Uterus (tissue), 3 donors: ENCODE measurements at regions not wholly inside any gene's neighbourhood (a gene's known extent, or its start where the extent isn't known, plus 50 kb on each side); places are given as distances from the start of the nearest gene placed in this dataset.
"Not testable (repeated sequence)": the region's sequence is repeated elsewhere in the genome, so short reads cannot be mapped to it uniquely, and the experiment has no call there.

Experiments
- DNase-seq, 2 donors: peaks; one replicate each; pipeline ENCODE4 v3.0.0-alpha.2; 2019 to 2020
- H3K27ac ChIP-seq, 2 donors: fragments of 200-600 bp; sonication (generic); 1 replicate in 1 of 2; 2 replicates in 1 of 2; pipeline ENCODE4 v1.5.1; 2016 to 2018
- H3K27me3 ChIP-seq, 2 donors: fragments of 200-600 bp; sonication (generic); one replicate each; pipeline ENCODE4 v1.5.1; 2018 to 2019; ENCODE audit warnings: control low read depth in 1 of 2
- H3K36me3 ChIP-seq, 2 donors: fragments of 200-600 bp; sonication (generic); one replicate each; pipeline ENCODE4 v1.5.1; 2019; ENCODE audit warnings: control low read depth in 1 of 2
- H3K4me1 ChIP-seq, 2 donors: fragments of 200-600 bp; sonication (generic); one replicate each; pipeline ENCODE4 v1.5.1; 2018 to 2019; ENCODE audit warnings: control low read depth in 1 of 2
- H3K4me3 ChIP-seq, 2 donors: fragments of 200-600 bp; sonication (generic); 1 replicate in 1 of 2; 2 replicates in 1 of 2; pipeline ENCODE4 v1.5.1; 2018 to 2019; ENCODE audit warnings: mild to moderate bottlenecking in 1 of 2
- H3K9me3 ChIP-seq, 2 donors: fragments of 200-600 bp; sonication (generic); one replicate each; pipeline ENCODE4 v1.5.1; 2019; ENCODE audit warnings: control low read depth in 1 of 2
- POLR2A ChIP-seq, 2 donors: fragments of 450-650 bp; IDR thresholded peaks; one replicate each; pipeline ENCODE4 v1.6.1; 2016; ENCODE audit warnings: antibody characterized with exemption in 2 of 2, mild to moderate bottlenecking in 1 of 2, moderate library complexity in 1 of 2
- intact Hi-C: fragments of 100-400 bp; cut with DNase I; formaldehyde crosslinking; loops from one replicate; pipeline ENCODE4 v1.15.1; 2023; ENCODE audit warnings: low total_unique reads
- TF ChIP-seq, protein P1 (sequence below), 4 experiments: fragments of 200-600 bp in 2 of 4; fragments of 450-650 bp in 2 of 4; sonication (generic) in 2 of 4; IDR thresholded peaks; one replicate each; pipeline ENCODE4 v1.5.1; 2016 to 2019; ENCODE audit warnings: antibody characterized with exemption in 4 of 4, mild to moderate bottlenecking in 2 of 4, moderate library complexity in 1 of 4
- donor health status: DM: yes; HTN: yes; CAD: no.

DNA sequence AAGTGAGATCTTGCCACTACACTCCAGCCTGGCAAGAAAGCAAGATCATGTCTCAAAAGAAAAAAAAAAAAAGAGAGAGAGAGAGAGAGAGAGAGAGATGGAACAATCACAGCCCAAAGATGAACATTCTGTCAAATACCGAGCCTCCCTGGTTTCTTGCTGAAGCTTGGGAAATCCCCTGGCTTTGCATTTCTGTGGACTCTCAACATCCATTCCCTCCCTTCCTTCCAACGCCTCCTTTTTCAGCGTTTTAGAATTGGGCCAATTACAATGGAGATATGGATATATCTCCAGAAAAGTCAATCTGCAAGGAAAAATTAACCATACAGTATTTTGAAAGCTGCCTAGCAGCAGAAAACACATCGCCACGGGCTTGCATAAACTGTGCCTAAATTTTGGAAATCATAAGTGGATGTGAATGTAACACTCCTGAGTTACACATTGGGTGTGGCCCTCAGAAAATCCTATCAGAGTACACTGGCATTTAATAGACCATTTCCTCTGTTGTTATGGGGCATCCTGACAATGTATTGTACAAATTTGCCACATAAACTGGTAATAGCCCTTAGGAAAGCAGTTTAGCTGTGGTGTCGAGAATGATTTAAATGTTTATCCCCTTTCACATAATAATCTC, 67.2 kb upstream of the PHLPP1 start:
- no peaks in the 10 kb centered on the region for H3K4me1 ChIP-seq
- no peak for TF ChIP-seq POLR2A (IDR thresholded peaks at IDR 0.05)
- TF ChIP-seq, protein P1, sequence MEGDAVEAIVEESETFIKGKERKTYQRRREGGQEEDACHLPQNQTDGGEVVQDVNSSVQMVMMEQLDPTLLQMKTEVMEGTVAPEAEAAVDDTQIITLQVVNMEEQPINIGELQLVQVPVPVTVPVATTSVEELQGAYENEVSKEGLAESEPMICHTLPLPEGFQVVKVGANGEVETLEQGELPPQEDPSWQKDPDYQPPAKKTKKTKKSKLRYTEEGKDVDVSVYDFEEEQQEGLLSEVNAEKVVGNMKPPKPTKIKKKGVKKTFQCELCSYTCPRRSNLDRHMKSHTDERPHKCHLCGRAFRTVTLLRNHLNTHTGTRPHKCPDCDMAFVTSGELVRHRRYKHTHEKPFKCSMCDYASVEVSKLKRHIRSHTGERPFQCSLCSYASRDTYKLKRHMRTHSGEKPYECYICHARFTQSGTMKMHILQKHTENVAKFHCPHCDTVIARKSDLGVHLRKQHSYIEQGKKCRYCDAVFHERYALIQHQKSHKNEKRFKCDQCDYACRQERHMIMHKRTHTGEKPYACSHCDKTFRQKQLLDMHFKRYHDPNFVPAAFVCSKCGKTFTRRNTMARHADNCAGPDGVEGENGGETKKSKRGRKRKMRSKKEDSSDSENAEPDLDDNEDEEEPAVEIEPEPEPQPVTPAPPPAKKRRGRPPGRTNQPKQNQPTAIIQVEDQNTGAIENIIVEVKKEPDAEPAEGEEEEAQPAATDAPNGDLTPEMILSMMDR (IDR thresholded peaks at IDR 0.05): no peak
- intact Hi-C loops: no loop called here
- no peaks in the 10 kb centered on the region for H3K36me3 ChIP-seq
- no peak overlapping the region for H3K4me3 ChIP-seq
- no peak overlapping the region for H3K27ac ChIP-seq
- DNase-seq: no peak
- no peaks in the 10 kb centered on the region for H3K9me3 ChIP-seq
- H3K27me3 ChIP-seq: no peaks in the 10 kb centered on the region

DNA sequence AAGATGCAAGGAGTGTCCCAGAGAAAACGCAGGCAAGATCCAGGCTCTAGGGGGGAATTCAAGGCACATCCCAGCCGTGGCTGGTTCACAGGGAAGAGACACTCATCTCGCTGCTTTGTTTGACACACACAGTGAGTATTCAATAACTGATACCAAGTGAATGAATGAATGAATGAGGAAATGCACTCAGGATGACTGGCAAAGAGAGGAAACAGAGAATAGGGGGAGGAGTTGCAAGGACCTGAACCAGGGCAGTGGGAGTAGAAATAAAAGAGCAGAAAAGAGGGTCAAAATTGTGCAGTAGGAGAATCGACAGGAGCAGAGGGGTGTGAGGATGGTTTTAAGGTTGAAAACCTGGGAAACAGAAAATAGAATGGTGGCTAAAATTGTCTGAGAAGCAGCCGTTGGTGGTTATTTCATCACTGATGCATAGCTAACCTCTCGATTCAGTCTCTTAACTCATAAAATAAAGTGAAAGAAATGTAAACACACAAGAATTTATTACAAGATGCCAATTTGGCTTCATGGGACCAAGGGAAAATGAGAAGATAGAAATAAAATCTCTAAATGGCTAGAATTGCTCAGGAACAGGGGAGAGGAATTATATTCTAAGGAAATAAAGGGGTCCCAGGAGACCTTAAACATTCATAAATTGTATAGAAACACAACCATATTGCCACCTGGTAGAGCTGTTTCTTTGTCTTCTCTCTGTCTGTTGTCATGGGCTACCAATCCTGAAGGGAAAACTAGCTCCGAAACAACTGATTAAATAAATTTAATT, 63.9 kb upstream of the PHLPP1 start:
- Histone ChIP-seq H3K36me3 (no peaks in the 10 kb centered on the region), H3K4me3 (no peak overlapping the region), H3K4me1 (no peaks in the 10 kb centered on the region), H3K27me3 (no peaks in the 10 kb centered on the region), H3K9me3 (no peaks in the 10 kb centered on the region), H3K27ac (no peak overlapping the region)
- DNase-seq: no peak
- intact Hi-C loops: no loop called here
- no peak for TF ChIP-seq POLR2A (IDR thresholded peaks at IDR 0.05)
- TF ChIP-seq, protein P1 (IDR thresholded peaks at IDR 0.05): no peak

DNA sequence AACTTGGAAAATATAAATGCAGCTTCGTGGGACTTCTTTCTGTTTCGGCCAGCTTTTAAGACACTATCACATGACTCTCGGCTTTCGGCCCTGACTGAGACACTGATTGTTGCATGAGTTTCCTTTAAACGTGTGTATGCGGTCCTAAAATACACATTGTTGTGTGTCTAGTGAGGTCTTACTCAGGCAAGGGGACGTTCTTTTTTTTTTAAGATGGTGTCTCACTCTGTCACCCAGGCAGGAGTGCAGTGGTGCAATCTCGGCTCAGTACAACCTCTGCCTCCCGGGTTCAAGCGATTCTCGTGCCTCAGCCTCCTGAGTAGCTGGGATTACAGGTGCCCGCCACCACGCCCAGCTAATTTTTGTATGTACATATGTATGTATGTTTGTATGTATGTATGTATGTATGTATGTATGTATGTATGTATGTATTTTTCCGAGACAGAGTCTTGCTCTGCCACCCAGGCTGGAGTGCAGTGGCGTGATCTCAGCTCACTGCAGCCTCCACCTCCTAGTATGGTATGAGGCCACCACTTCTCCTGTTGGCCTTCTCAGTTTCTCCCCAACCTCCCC, 63.2 kb upstream of the PHLPP1 start:
- DNase-seq, H3K27ac ChIP-seq, H3K9me3 ChIP-seq, H3K4me1 ChIP-seq, intact Hi-C loops, H3K27me3 ChIP-seq, H3K36me3 ChIP-seq, H3K4me3 ChIP-seq: not testable (repeated sequence)

DNA sequence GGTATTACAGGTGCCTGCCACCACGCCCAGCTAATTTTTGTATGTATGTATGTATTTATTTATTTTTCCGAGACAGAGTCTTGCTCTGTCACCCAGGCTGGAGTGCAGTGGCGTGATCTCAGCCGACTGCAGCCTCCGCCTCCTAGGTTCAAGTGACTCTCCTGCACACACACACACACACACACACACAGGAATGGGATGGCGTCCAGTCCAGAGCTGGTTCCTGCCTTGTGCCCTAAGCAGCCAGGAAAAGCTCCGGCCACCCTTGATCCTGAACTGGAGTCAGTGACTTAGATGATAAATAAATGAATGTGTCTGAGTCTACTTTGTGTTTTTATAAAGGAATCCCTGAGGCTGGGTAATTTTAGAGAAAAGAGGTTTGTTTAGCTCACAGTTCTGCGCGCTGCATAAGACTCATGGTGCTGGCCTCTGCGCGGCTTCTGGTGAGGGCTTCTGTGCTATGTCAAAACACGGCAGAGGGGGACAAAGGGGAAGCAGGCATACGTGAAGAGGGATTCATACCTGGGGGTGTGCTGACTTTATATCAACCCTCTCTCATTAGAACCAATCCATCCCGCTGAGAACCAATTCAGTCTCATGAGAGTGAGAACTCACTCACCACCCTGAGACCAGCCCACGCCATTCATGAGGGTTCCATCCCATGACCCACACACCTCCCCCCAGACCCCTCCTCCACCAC, 59.7 kb upstream of the PHLPP1 start:
- Histone ChIP-seq H3K27ac (no peak overlapping the region), H3K27me3 (no peaks in the 10 kb centered on the region), H3K4me3 (no peak overlapping the region), H3K4me1 (no peaks in the 10 kb centered on the region), H3K36me3 (no peaks in the 10 kb centered on the region), H3K9me3 (no peaks in the 10 kb centered on the region)
- DNase-seq: no peak
- intact Hi-C loops: no loop called here
- TF ChIP-seq, protein P1 (IDR thresholded peaks at IDR 0.05): no peak

DNA sequence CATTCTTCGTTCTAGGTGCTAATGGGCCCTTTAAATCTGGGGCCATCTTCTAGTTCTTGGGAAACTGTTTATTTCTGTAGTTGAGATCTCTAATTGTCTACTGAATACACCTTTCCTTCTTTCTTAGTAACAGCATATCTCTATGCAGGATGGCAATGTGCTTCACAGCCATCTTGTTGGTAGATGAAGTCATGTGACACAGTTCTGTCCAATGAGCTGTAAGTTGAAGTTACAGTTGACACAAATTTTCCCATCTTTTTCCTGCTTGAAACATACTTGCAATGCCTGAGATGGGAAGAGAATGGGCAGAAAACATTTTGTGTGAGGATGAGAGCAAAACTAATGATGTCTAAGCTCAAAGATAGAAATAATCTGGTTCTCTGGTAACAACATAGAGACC, 57.3 kb upstream of the PHLPP1 start:
- H3K36me3 ChIP-seq: no peaks in the 10 kb centered on the region
- H3K27ac ChIP-seq: no peak overlapping the region
- no peaks in the 10 kb centered on the region for H3K4me1 ChIP-seq
- H3K27me3 ChIP-seq: no peaks in the 10 kb centered on the region
- TF ChIP-seq, protein P1 (IDR thresholded peaks at IDR 0.05): no peak
- TF ChIP-seq POLR2A (IDR thresholded peaks at IDR 0.05): no peak
- no peak overlapping the region for H3K4me3 ChIP-seq
- no peak for DNase-seq
- intact Hi-C loops: no loop called here
- no peaks in the 10 kb centered on the region for H3K9me3 ChIP-seq
